ENCODE measurements at regions not wholly inside any gene's neighbourhood (a gene's known extent, or its start where the extent isn't known, plus 50 kb on each side); places are given as distances from the start of the nearest gene placed in this dataset.
"Not testable (repeated sequence)": the region's sequence is repeated elsewhere in the genome, so short reads cannot be mapped to it uniquely, and the experiment has no call there.

- DNase-seq (ENCODE audit: insufficient read length, low spot score); FAIRE-seq: not testable (repeated sequence)
Observed at GRCh38 chrX:131696989-131697388, 153.1 kb downstream of the OR13H1 start.

GRCh38 chrX:131703646-131704045 is 159.8 kb downstream of the OR13H1 start:
- no peak for DNase-seq (ENCODE audit: insufficient read length, low spot score)
- no peak for FAIRE-seq

- no peak for DNase-seq (ENCODE audit: insufficient read length, low spot score)
- peak; percentile 11 for FAIRE-seq
Observed at GRCh38 chrX:131704136-131704695, 160.3 kb downstream of the OR13H1 start.

GRCh38 chrX:131709553-131709952 is 165.7 kb downstream of the OR13H1 start:
- no peak for DNase-seq (ENCODE audit: insufficient read length, low spot score)
- no peak for FAIRE-seq

GRCh38 chrX:131711478-131711867 is 167.6 kb downstream of the OR13H1 start:
- no peak for DNase-seq (ENCODE audit: insufficient read length, low spot score)
- no peak for FAIRE-seq

GRCh38 chrX:131723646-131724045 is 179.8 kb downstream of the OR13H1 start:
- DNase-seq (ENCODE audit: insufficient read length, low spot score) (no peak), FAIRE-seq (no peak)

GRCh38 chrX:131724292-131724691 is 180.4 kb downstream of the OR13H1 start:
- FAIRE-seq, result no peak

GRCh38 chrX:131725001-131725654 is 181.3 kb downstream of the OR13H1 start:
- DNase-seq (ENCODE audit: insufficient read length, low spot score), result no peak
- FAIRE-seq, result no peak

More at GRCh38 chrX:131724292-131724691, 180.4 kb downstream of the OR13H1 start:
- DNase-seq (ENCODE audit: insufficient read length, low spot score), result no peak

- DNase-seq (ENCODE audit: insufficient read length, low spot score) (no peak), FAIRE-seq (peak; percentile 57)
Observed at GRCh38 chrX:131727778-131728177, 183.9 kb downstream of the OR13H1 start.

GRCh38 chrX:131728295-131729145 is 184.6 kb downstream of the OR13H1 start:
- DNase-seq (ENCODE audit: insufficient read length, low spot score) (no peak), FAIRE-seq (peak; percentile 81)

- peak; percentile 18 for FAIRE-seq
- DNase-seq (ENCODE audit: insufficient read length, low spot score), result no peak
Observed at GRCh38 chrX:131729295-131729694, 185.4 kb downstream of the OR13H1 start.

- no peak for DNase-seq (ENCODE audit: insufficient read length, low spot score)
- FAIRE-seq, result no peak
Observed at GRCh38 chrX:131734621-131735020, 190.7 kb downstream of the OR13H1 start.

GRCh38 chrX:131735127-131735526 is 191.3 kb downstream of the OR13H1 start:
- DNase-seq (ENCODE audit: insufficient read length, low spot score) (no peak), FAIRE-seq (no peak)

GRCh38 chrX:131739823-131740222 is 195.9 kb downstream of the OR13H1 start:
- DNase-seq (ENCODE audit: insufficient read length, low spot score) (no peak), FAIRE-seq (peak; percentile 23)

- FAIRE-seq (no peak), DNase-seq (ENCODE audit: insufficient read length, low spot score) (no peak)
Observed at GRCh38 chrX:131741103-131741581, 197.3 kb downstream of the OR13H1 start.

- FAIRE-seq (no peak), DNase-seq (ENCODE audit: insufficient read length, low spot score) (no peak)
Observed at GRCh38 chrX:131745942-131746489, 202.1 kb downstream of the OR13H1 start.

- FAIRE-seq, result no peak
- no peak for DNase-seq (ENCODE audit: insufficient read length, low spot score)
Observed at GRCh38 chrX:131746491-131746968, 202.7 kb downstream of the OR13H1 start.

GRCh38 chrX:131747173-131747572 is 203.3 kb downstream of the OR13H1 start:
- no peak for DNase-seq (ENCODE audit: insufficient read length, low spot score)
- FAIRE-seq, result no peak

- FAIRE-seq, result no peak
Observed at GRCh38 chrX:131752493-131753198, 208.8 kb downstream of the OR13H1 start.

GRCh38 chrX:131762802-131763234 is 218.9 kb downstream of the OR13H1 start:
- FAIRE-seq (no peak), DNase-seq (ENCODE audit: insufficient read length, low spot score) (no peak)

More at GRCh38 chrX:131752493-131753198, 208.8 kb downstream of the OR13H1 start:
- no peak for DNase-seq (ENCODE audit: insufficient read length, low spot score)

Measured in GM19239 (cell line).